ENCODE measurements at regions not wholly inside any gene's neighbourhood (a gene's known extent, or its start where the extent isn't known, plus 50 kb on each side); places are given as distances from the start of the nearest gene placed in this dataset.
"Not testable (repeated sequence)": the region's sequence is repeated elsewhere in the genome, so short reads cannot be mapped to it uniquely, and the experiment has no call there.

DNA sequence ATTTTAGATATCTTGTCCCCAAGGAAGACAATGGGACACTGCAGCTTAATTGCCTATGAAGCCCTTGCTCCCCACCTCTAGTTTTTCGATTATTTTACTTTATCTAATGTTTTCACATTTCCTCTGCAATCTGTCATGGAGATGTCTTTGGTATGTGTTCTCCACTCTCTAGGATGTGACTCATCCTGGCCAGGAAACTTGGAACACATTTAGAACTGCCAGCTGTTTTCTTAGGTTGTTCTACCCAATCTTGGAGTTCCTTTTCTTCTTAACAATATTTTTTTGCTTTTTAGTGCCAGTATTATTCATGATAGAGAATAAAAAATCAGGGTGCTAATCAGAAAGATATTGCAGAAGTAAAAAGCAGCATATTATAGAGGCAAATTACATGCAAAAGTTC lies 101.7 kb upstream of the CLEC14A start:
- Histone ChIP-seq H3K27ac (ENCODE audit: low read length) (no peak overlapping the region), H3K4me3 (ENCODE audit: low read depth in 2 of 2, low read length in 2 of 2) (no peak overlapping the region), H3K27me3 (ENCODE audit: control insufficient read depth, insufficient read depth, low read length) (no peaks in the 10 kb centered on the region), H3K4me1 (ENCODE audit: control insufficient read depth, insufficient read depth, low read length) (no peaks in the 10 kb centered on the region), H3K9me3 (ENCODE audit: control insufficient read depth, insufficient read depth, low read depth, low read length) (no peaks in the 10 kb centered on the region), H3K36me3 (ENCODE audit: control insufficient read depth, insufficient read depth, low read length) (no peaks in the 10 kb centered on the region)
- no TSS peak for BruUV-seq (replicated peaks)
- ATAC-seq: no peak
- in situ Hi-C loops (cut with HindIII; ENCODE audit: low pct_unique_long_range_greater_than_20kb, low sequenced_read_pairs): no loop called here
- TF ChIP-seq, protein P1, sequence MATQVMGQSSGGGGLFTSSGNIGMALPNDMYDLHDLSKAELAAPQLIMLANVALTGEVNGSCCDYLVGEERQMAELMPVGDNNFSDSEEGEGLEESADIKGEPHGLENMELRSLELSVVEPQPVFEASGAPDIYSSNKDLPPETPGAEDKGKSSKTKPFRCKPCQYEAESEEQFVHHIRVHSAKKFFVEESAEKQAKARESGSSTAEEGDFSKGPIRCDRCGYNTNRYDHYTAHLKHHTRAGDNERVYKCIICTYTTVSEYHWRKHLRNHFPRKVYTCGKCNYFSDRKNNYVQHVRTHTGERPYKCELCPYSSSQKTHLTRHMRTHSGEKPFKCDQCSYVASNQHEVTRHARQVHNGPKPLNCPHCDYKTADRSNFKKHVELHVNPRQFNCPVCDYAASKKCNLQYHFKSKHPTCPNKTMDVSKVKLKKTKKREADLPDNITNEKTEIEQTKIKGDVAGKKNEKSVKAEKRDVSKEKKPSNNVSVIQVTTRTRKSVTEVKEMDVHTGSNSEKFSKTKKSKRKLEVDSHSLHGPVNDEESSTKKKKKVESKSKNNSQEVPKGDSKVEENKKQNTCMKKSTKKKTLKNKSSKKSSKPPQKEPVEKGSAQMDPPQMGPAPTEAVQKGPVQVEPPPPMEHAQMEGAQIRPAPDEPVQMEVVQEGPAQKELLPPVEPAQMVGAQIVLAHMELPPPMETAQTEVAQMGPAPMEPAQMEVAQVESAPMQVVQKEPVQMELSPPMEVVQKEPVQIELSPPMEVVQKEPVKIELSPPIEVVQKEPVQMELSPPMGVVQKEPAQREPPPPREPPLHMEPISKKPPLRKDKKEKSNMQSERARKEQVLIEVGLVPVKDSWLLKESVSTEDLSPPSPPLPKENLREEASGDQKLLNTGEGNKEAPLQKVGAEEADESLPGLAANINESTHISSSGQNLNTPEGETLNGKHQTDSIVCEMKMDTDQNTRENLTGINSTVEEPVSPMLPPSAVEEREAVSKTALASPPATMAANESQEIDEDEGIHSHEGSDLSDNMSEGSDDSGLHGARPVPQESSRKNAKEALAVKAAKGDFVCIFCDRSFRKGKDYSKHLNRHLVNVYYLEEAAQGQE (IDR thresholded peaks at IDR 0.05; ENCODE audit: insufficient read depth in 1 of 2, low read depth in 2 of 2, low read length in 1 of 2): no peak
- TF ChIP-seq SIN3A (IDR thresholded peaks at IDR 0.05; ENCODE audit: borderline replicate concordance, insufficient read depth, low read depth, low read length) (no peak), POLR2AphosphoS5 (IDR thresholded peaks at IDR 0.05; ENCODE audit: low read depth, low read length) (no peak), TCF7L2 (IDR thresholded peaks at IDR 0.05; ENCODE audit: low read depth, low read length) (no peak)
- TF ChIP-seq, protein P2, sequence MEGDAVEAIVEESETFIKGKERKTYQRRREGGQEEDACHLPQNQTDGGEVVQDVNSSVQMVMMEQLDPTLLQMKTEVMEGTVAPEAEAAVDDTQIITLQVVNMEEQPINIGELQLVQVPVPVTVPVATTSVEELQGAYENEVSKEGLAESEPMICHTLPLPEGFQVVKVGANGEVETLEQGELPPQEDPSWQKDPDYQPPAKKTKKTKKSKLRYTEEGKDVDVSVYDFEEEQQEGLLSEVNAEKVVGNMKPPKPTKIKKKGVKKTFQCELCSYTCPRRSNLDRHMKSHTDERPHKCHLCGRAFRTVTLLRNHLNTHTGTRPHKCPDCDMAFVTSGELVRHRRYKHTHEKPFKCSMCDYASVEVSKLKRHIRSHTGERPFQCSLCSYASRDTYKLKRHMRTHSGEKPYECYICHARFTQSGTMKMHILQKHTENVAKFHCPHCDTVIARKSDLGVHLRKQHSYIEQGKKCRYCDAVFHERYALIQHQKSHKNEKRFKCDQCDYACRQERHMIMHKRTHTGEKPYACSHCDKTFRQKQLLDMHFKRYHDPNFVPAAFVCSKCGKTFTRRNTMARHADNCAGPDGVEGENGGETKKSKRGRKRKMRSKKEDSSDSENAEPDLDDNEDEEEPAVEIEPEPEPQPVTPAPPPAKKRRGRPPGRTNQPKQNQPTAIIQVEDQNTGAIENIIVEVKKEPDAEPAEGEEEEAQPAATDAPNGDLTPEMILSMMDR (IDR thresholded peaks at IDR 0.05): no peak
- intact Hi-C loops (cut with micrococcal nuclease; ENCODE audit: unreplicated experiment): no loop called here
- no peak for DNase-seq (ENCODE audit: low read depth, low spot score)
- POLR2A ChIA-PET: interaction anchor here (0.7 kb wide), 1 partner anchor 172 kb away, joined by 3 read pairs; no protein-coding TSS in a partner anchor
- CTCF ChIA-PET: no interaction called here

DNA sequence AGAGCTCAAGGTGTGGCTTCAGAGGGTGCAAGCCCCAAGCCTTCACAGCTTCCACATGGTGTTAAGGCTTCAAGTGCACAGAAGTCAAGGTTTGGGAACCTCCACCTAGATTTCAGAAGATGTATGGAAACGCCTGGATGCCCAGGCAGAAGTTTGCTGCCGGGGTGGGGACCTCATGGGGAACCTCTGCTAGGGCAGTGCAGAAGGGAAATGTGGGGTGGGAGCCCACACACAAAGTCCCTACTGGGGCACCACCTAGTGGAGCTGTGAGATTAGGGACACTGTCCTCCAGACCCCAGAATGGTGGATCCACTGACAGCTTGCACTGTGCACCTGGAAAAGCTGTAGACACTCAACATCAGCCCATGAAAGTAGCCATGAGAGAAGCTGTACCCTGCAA lies 99.6 kb upstream of the CLEC14A start:
- H3K4me3 ChIP-seq (ENCODE audit: low read depth in 2 of 2, low read length in 2 of 2); H3K36me3 ChIP-seq (ENCODE audit: control insufficient read depth, insufficient read depth, low read length); intact Hi-C loops (cut with micrococcal nuclease; ENCODE audit: unreplicated experiment); ATAC-seq; H3K4me1 ChIP-seq (ENCODE audit: control insufficient read depth, insufficient read depth, low read length); POLR2A ChIA-PET; DNase-seq (ENCODE audit: low read depth, low spot score); H3K27ac ChIP-seq (ENCODE audit: low read length); in situ Hi-C loops (cut with HindIII; ENCODE audit: low pct_unique_long_range_greater_than_20kb, low sequenced_read_pairs); H3K27me3 ChIP-seq (ENCODE audit: control insufficient read depth, insufficient read depth, low read length); BruUV-seq (replicated peaks); CTCF ChIA-PET; H3K9me3 ChIP-seq (ENCODE audit: control insufficient read depth, insufficient read depth, low read depth, low read length): not testable (repeated sequence)

DNA sequence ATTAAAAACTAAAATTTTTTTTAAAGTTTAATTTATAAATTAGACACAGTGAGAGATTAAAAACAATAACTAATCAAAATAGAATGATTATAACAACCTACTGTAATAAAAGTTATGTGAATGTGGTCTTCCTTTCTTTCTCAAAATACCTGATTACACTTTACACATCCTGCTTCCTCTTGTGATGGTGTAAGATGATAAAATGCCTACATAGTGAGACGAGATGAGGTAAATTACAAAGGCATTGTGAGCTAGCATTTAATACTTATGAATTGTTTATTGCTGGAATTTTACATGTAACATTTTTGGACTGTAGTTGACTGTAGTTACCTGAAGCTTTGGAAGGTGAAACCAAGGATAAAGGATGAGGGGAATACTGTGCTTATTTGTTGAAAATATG lies 94.2 kb upstream of the CLEC14A start:
- CTCF ChIA-PET: no interaction called here
- no peak for ATAC-seq

More for the DNA sequence above, 94.2 kb upstream of the CLEC14A start:
- no peak overlapping the region for H3K27ac ChIP-seq (ENCODE audit: low read length)
- intact Hi-C loops (cut with micrococcal nuclease; ENCODE audit: unreplicated experiment): no loop called here
- H3K4me3 ChIP-seq (ENCODE audit: low read depth in 2 of 2, low read length in 2 of 2): no peak overlapping the region
- POLR2A ChIA-PET: no interaction called here
- no peaks in the 10 kb centered on the region for H3K4me1 ChIP-seq (ENCODE audit: control insufficient read depth, insufficient read depth, low read length)
- no peak for DNase-seq (ENCODE audit: low read depth, low spot score)
- H3K9me3 ChIP-seq (ENCODE audit: control insufficient read depth, insufficient read depth, low read depth, low read length): peaks cover 2% of the 10 kb centered on the region; the same call in 1 of the 2 replicates
- no peaks in the 10 kb centered on the region for H3K27me3 ChIP-seq (ENCODE audit: control insufficient read depth, insufficient read depth, low read length)
- H3K36me3 ChIP-seq (ENCODE audit: control insufficient read depth, insufficient read depth, low read length): no peaks in the 10 kb centered on the region
- in situ Hi-C loops (cut with HindIII; ENCODE audit: low pct_unique_long_range_greater_than_20kb, low sequenced_read_pairs): no loop called here
- no TSS peak for BruUV-seq (replicated peaks)
- TF ChIP-seq TCF7L2 (IDR thresholded peaks at IDR 0.05; ENCODE audit: low read depth, low read length) (no peak), SIN3A (IDR thresholded peaks at IDR 0.05; ENCODE audit: borderline replicate concordance, insufficient read depth, low read depth, low read length) (no peak), POLR2AphosphoS5 (IDR thresholded peaks at IDR 0.05; ENCODE audit: low read depth, low read length) (no peak)
- TF ChIP-seq, protein P1 (IDR thresholded peaks at IDR 0.05; ENCODE audit: insufficient read depth in 1 of 2, low read depth in 2 of 2, low read length in 1 of 2): no peak
- TF ChIP-seq, protein P2 (IDR thresholded peaks at IDR 0.05): no peak

Data from Panc1 (cell line).